Progenitor cell of endocrine pancreas (in vitro differentiated cells): ENCODE measurements at regions not wholly inside any gene's neighbourhood (a gene's known extent, or its start where the extent isn't known, plus 50 kb on each side); places are given as distances from the start of the nearest gene placed in this dataset.
"Not testable (repeated sequence)": the region's sequence is repeated elsewhere in the genome, so short reads cannot be mapped to it uniquely, and the experiment has no call there.

Source experiments
- DNase-seq: peaks from one replicate; pipeline ENCODE4 v3.0.0; 2021; ENCODE audit warnings: low spot score; ENCODE audit not compliant: unreplicated experiment
- H3K27ac Mint-ChIP-seq: 2 replicates; pipeline ENCODE4 v1.8.0; 2021; ENCODE audit warnings: mild to moderate bottlenecking, moderate library complexity, mixed read lengths
- H3K27me3 Mint-ChIP-seq: 2 replicates; pipeline ENCODE4 v1.8.0; 2021; ENCODE audit warnings: mixed read lengths
- H3K36me3 Mint-ChIP-seq: 2 replicates; pipeline ENCODE4 v1.8.0; 2022; ENCODE audit warnings: mixed read lengths; ENCODE audit not compliant: insufficient read depth
- H3K4me1 Mint-ChIP-seq: 2 replicates; pipeline ENCODE4 v1.8.0; 2021; ENCODE audit warnings: low read depth, mixed read lengths
- H3K4me3 Mint-ChIP-seq: 2 replicates; pipeline ENCODE4 v1.8.0; 2021; ENCODE audit warnings: low read depth, mild to moderate bottlenecking, moderate library complexity, mixed read lengths
- H3K9me3 Mint-ChIP-seq: 2 replicates; pipeline ENCODE4 v1.8.0; 2021; ENCODE audit warnings: low read depth, mixed read lengths
- CTCF ChIP-seq: fragments of 200-600 bp; sonication (generic); IDR thresholded peaks from one replicate; pipeline ENCODE4 v1.5.0; 2021; ENCODE audit warnings: antibody characterized with exemption, mild to moderate bottlenecking; ENCODE audit not compliant: unreplicated experiment

DNA sequence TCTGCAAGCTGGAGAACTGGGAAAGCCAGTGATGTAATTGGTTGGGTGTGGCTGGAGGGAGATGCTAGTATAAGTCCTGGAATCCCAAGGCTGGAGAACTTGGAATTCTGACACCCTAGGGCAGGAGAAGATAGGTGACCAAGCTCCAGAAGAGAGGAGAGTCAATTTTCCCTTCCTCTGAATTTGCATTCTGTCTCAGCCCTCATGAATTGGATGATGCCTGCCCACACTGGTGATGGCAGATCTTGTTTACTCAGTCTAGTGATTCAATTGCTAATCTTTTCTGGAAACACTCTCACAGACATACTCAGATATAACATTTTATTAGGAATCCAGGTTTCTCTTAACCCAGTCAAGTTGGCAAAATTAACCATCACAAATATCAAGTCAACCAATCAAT, 287.2 kb downstream of the RDH14 start:
- TF ChIP-seq CTCF = no peak
- no peak overlapping the region for H3K27ac Mint-ChIP-seq
- H3K27me3 Mint-ChIP-seq = no peaks in the 10 kb centered on the region
- H3K4me1 Mint-ChIP-seq = no peaks in the 10 kb centered on the region
- DNase-seq = no peak
- no peaks in the 10 kb centered on the region for H3K9me3 Mint-ChIP-seq
- H3K4me3 Mint-ChIP-seq = no peak overlapping the region
- H3K36me3 Mint-ChIP-seq = no peaks in the 10 kb centered on the region

GRCh38 chr2:18272148-18272494, 288.3 kb downstream of the RDH14 start:
- Mint-ChIP-seq H3K27ac (no peak overlapping the region), H3K4me1 (no peaks in the 10 kb centered on the region), H3K27me3 (no peaks in the 10 kb centered on the region), H3K9me3 (no peaks in the 10 kb centered on the region), H3K4me3 (no peak overlapping the region), H3K36me3 (no peaks in the 10 kb centered on the region)
- TF ChIP-seq CTCF = no peak
- no peak for DNase-seq

GRCh38 chr2:18271370-18272147, 288.9 kb downstream of the RDH14 start:
- TF ChIP-seq CTCF = no peak
- Mint-ChIP-seq H3K9me3 (no peaks in the 10 kb centered on the region), H3K4me1 (no peaks in the 10 kb centered on the region), H3K4me3 (no peak overlapping the region), H3K27ac (no peak overlapping the region), H3K27me3 (no peaks in the 10 kb centered on the region), H3K36me3 (no peaks in the 10 kb centered on the region)
- no peak for DNase-seq

DNA sequence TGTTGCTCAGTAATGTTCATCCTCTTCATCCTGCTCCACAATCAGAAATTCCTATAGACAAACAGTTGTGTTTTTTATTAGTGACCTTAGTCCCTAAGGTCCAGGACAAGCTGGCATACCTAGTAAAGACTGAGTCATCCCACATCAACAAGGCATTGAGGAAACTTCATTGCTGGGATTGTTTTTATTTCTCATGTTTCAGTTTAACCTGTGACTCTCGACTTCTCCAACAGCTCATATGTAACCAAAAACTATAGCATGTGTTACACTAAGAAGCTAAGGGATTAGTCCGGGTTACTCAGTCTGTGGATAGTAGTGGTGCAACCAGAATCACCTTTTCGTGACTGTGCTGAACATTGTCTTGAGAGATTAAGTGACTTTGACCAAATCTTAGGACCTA, 292.1 kb downstream of the RDH14 start:
- H3K27ac Mint-ChIP-seq = no peak overlapping the region
- TF ChIP-seq CTCF = no peak
- DNase-seq = no peak
- H3K4me3 Mint-ChIP-seq = no peak overlapping the region
- H3K9me3 Mint-ChIP-seq = no peaks in the 10 kb centered on the region
- no peaks in the 10 kb centered on the region for H3K4me1 Mint-ChIP-seq
- no peaks in the 10 kb centered on the region for H3K27me3 Mint-ChIP-seq
- H3K36me3 Mint-ChIP-seq = no peaks in the 10 kb centered on the region

DNA sequence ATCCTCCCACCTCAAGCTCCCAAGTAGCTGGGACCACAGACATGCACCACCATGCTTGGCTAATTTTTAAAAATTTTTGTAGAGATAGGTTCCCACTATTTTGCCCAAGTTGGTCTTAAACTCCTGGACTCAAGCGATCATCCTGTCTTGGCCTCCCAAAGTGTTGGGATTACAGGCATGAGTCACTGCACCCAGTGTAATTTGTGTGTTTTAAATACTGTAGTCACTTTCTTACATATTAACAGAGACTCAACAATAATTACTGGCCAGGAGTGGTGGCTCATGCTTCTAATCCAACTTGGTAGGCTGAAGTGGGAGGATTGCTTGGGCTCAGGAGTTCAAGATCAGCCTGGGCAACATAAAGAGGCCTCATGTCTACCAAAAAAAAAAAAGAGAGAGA, 293.0 kb downstream of the RDH14 start:
- no peaks in the 10 kb centered on the region for H3K36me3 Mint-ChIP-seq
- no peaks in the 10 kb centered on the region for H3K4me1 Mint-ChIP-seq
- DNase-seq = no peak
- no peak overlapping the region for H3K27ac Mint-ChIP-seq
- H3K9me3 Mint-ChIP-seq = no peaks in the 10 kb centered on the region
- H3K27me3 Mint-ChIP-seq = no peaks in the 10 kb centered on the region
- no peak overlapping the region for H3K4me3 Mint-ChIP-seq
- no peak for TF ChIP-seq CTCF

DNA sequence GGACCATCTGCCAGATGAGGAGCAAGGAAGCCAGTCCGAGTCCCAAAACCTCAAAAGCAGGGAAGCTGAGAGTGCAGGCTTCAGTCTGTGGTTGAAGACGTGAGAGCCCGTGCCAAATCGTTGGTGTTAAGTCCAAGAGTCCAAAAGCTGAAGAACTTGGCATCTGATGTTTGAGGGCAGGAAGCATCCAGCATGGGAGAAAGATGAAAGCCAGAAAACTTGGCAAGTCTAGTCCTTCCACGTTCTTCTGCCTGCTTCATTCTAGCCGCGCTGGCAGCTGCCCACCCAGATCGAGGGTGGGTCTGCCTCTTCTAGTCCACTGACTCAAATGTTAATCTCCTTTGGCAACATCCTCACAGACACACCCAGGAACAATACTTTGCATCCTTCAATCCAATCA, 293.8 kb downstream of the RDH14 start:
- H3K27me3 Mint-ChIP-seq, H3K27ac Mint-ChIP-seq, DNase-seq, H3K9me3 Mint-ChIP-seq, H3K36me3 Mint-ChIP-seq, H3K4me3 Mint-ChIP-seq, H3K4me1 Mint-ChIP-seq: not testable (repeated sequence)
